KMS-11 (cell line): ENCODE measurements at regions not wholly inside any gene's neighbourhood (a gene's known extent, or its start where the extent isn't known, plus 50 kb on each side); places are given as distances from the start of the nearest gene placed in this dataset.
"Not testable (repeated sequence)": the region's sequence is repeated elsewhere in the genome, so short reads cannot be mapped to it uniquely, and the experiment has no call there.

Experiments
- H2AFZ ChIP-seq: fragments of 200-600 bp; sonication (generic); 2 replicates; pipeline ENCODE4 v1.6.1; 2016; ENCODE audit warnings: antibody characterized with exemption, mixed run types, low read depth
- H3K27ac ChIP-seq: fragments of 200-600 bp; sonication (generic); 2 replicates; pipeline ENCODE4 v1.6.1; 2016; ENCODE audit warnings: mild to moderate bottlenecking, mixed run types
- H3K27me3 ChIP-seq: fragments of 200-600 bp; sonication (generic); 2 replicates; pipeline ENCODE4 v1.6.1; 2017; ENCODE audit warnings: mild to moderate bottlenecking, low read depth, mixed run types, moderate library complexity; ENCODE audit not compliant: insufficient read depth
- H3K36me3 ChIP-seq: fragments of 200-600 bp; sonication (generic); 2 replicates; pipeline ENCODE4 v1.6.1; 2017; ENCODE audit warnings: mild to moderate bottlenecking, mixed run types; ENCODE audit not compliant: insufficient read depth
- H3K4me1 ChIP-seq: fragments of 200-600 bp; sonication (generic); 2 replicates; pipeline ENCODE4 v1.6.1; 2016; ENCODE audit warnings: mild to moderate bottlenecking, low read depth, mixed run types; ENCODE audit not compliant: poor library complexity, severe bottlenecking
- H3K4me2 ChIP-seq: fragments of 200-600 bp; sonication (generic); 2 replicates; pipeline ENCODE4 v1.7.0; 2016; ENCODE audit warnings: mild to moderate bottlenecking, mixed run types
- H3K4me3 ChIP-seq: fragments of 200-600 bp; sonication (generic); IDR thresholded peaks from 2 replicates; pipeline ENCODE4 v1.6.1; 2017; ENCODE audit warnings: low read depth, low read length, mixed read lengths; ENCODE audit not compliant: insufficient read depth
- H3K79me2 ChIP-seq: fragments of 200-600 bp; sonication (generic); 2 replicates; pipeline ENCODE4 v1.6.1; 2016; ENCODE audit warnings: low read depth, mixed run types; ENCODE audit not compliant: insufficient read depth
- H3K9ac ChIP-seq: fragments of 200-600 bp; sonication (generic); 2 replicates; pipeline ENCODE4 v1.6.1; 2016; ENCODE audit warnings: mild to moderate bottlenecking, mixed run types
- H4K20me1 ChIP-seq: fragments of 200-600 bp; sonication (generic); 2 replicates; pipeline ENCODE4 v1.6.1; 2016; ENCODE audit warnings: mild to moderate bottlenecking, mixed run types; ENCODE audit not compliant: insufficient read depth
- CTCF ChIP-seq: fragments of 200-600 bp; sonication (generic); conservative IDR thresholded peaks from 2 replicates; pipeline ENCODE4 v1.6.1; 2017; ENCODE audit warnings: low read depth, mild to moderate bottlenecking, antibody characterized with exemption, low read length, moderate library complexity, mixed read lengths

GRCh38 chr2:192700934-192701333 lies 506.2 kb upstream of the TMEFF2 start:
- H3K4me3 ChIP-seq = no peak overlapping the region
- H3K36me3 ChIP-seq = no peaks in the 10 kb centered on the region
- H3K79me2 ChIP-seq = no peaks in the 10 kb centered on the region
- H3K4me2 ChIP-seq = no peak overlapping the region
- no peak for TF ChIP-seq CTCF
- H3K27me3 ChIP-seq = no peaks in the 10 kb centered on the region
- no peak overlapping the region for H2AFZ ChIP-seq
- no peaks in the 10 kb centered on the region for H4K20me1 ChIP-seq
- H3K27ac ChIP-seq = no peak overlapping the region
- no peak overlapping the region for H3K9ac ChIP-seq
- H3K4me1 ChIP-seq = no peaks in the 10 kb centered on the region

- no peaks in the 10 kb centered on the region for H3K27me3 ChIP-seq
- no peaks in the 10 kb centered on the region for H3K79me2 ChIP-seq
- no peaks in the 10 kb centered on the region for H3K4me1 ChIP-seq
- H3K4me2 ChIP-seq = no peak overlapping the region
- no peak overlapping the region for H2AFZ ChIP-seq
- H3K4me3 ChIP-seq = no peak overlapping the region
- no peaks in the 10 kb centered on the region for H3K36me3 ChIP-seq
- no peak for TF ChIP-seq CTCF
- no peaks in the 10 kb centered on the region for H4K20me1 ChIP-seq
- H3K27ac ChIP-seq = no peak overlapping the region
- no peak overlapping the region for H3K9ac ChIP-seq
These were observed 503.1 kb upstream of the TMEFF2 start for GRCh38 chr2:192697880-192698279.

- Histone ChIP-seq H3K27ac (no peak overlapping the region), H2AFZ (no peak overlapping the region), H3K79me2 (no peaks in the 10 kb centered on the region), H3K4me2 (no peak overlapping the region), H3K4me3 (no peak overlapping the region), H4K20me1 (no peaks in the 10 kb centered on the region), H3K36me3 (no peaks in the 10 kb centered on the region), H3K9ac (no peak overlapping the region), H3K4me1 (no peaks in the 10 kb centered on the region), H3K27me3 (no peaks in the 10 kb centered on the region)
- TF ChIP-seq CTCF = no peak
These were observed 502.1 kb upstream of the TMEFF2 start for GRCh38 chr2:192696857-192697256.

GRCh38 chr2:192687015-192687414 lies 492.3 kb upstream of the TMEFF2 start:
- Histone ChIP-seq H3K36me3 (no peaks in the 10 kb centered on the region), H4K20me1 (no peaks in the 10 kb centered on the region), H3K4me2 (no peak overlapping the region), H2AFZ (no peak overlapping the region), H3K79me2 (no peaks in the 10 kb centered on the region), H3K4me1 (no peaks in the 10 kb centered on the region), H3K27ac (no peak overlapping the region), H3K27me3 (no peaks in the 10 kb centered on the region), H3K9ac (no peak overlapping the region), H3K4me3 (no peak overlapping the region)
- no peak for TF ChIP-seq CTCF

GRCh38 chr2:192682511-192682910 lies 487.8 kb upstream of the TMEFF2 start:
- not testable (repeated sequence) for H3K27ac ChIP-seq, H3K4me1 ChIP-seq, H3K79me2 ChIP-seq, H3K9ac ChIP-seq, H4K20me1 ChIP-seq, H3K4me3 ChIP-seq, H3K4me2 ChIP-seq, H3K36me3 ChIP-seq, H2AFZ ChIP-seq, H3K27me3 ChIP-seq
